Hindlimb muscle (tissue), 1 donor: ENCODE measurements at regions not wholly inside any gene's neighbourhood (a gene's known extent, or its start where the extent isn't known, plus 50 kb on each side); places are given as distances from the start of the nearest gene placed in this dataset.

ENCODE experiments used
- DNase-seq: peaks from one replicate; pipeline ENCODE4 v3.0.0-alpha.2; 2013

DNA sequence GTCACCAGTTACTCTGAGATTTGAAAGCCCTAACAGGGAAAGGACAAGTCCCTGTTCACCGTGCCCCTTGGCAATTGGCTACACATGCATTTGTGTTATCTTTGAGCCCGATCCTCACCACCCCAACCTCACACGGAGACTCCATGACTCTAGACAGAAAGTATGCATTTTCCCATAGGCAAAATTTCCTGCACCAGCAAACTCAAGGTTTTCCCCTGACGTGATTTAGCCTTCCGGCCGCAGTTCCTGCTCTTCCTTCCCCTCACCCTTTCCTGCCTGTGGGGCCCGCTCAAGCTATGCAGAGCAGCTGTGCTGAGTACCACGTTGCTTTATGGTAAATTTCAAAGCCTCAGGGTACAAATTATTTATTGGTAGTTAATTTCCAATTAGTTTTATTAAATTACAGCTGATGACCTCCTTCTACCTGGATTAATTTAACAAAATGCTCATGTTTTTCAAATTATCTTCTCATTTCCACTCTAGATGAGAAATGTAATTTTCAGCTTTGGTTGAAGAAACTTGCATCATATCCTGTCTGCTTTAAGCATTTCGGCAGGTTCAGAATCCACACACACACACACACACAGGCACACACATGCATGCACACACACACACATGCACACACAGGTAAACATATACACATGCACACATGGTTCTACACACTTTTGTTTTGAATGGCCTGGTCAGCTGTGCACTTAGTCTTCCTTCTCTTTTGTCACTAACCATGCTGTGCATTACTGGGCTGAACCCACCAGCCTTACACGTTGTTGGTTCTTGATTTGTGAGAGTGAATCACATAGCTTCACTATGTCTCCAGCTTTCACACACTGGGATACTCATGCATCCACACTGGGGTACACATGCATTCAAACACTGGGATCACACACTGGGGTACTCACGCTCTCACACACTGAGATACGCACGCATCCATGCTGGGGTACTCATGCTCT, 283.1 kb upstream of the PITRM1 start:
- peak; percentile 51 for DNase-seq

DNA sequence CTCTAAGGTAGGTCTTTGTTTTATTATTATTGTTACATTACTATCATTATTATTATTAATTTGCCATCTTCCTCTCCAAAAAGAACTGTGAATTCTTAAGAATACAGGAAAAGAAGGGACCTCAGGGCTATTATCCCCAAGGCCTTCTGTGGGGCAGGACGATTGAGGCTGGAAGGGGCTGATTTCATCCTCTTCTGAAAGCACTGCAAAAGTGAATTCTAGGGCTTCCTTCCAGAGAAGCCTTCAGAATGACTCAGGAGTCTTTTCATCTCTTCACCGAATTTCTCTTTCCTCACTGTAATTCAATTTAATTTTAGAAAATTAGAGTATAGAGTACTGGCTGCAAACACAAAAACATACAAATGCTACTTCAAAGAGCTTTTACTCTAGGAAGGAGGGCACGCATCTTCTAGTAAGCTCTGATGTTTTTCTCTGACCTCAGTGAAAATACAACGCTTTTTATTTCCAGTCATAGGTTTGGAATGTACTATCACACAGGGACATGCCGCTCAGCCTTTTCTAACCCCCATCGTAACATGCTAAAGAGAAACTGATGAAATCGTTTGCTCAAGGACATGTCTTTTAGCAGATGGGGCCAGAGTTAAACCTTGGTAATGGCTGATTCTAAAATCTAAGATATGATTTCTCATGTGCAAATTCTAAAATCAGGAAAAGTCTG, 280.2 kb upstream of the PITRM1 start:
- DNase-seq: no peak

DNA sequence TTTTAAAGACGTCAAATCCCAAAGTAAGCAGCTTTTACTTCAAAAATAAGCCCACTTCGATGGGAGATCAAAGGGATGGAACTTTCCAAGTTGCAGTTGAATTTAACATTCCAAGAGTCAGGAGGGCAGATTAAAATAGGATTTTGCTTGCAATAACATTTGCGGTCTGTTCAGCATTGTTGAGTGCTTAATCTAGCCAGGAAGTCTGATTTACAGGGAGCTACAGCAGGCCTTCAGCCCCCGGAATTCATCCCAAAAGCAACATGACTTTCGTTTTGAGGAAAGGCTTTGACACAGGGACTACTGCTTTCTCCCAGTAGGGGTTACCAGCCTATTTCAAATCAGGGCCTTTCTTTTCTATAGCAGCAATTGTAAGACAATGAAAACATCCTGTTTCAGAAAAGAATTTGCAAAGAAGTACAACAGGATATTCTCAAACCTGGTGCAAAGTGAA, 279.6 kb upstream of the PITRM1 start:
- no peak for DNase-seq

DNA sequence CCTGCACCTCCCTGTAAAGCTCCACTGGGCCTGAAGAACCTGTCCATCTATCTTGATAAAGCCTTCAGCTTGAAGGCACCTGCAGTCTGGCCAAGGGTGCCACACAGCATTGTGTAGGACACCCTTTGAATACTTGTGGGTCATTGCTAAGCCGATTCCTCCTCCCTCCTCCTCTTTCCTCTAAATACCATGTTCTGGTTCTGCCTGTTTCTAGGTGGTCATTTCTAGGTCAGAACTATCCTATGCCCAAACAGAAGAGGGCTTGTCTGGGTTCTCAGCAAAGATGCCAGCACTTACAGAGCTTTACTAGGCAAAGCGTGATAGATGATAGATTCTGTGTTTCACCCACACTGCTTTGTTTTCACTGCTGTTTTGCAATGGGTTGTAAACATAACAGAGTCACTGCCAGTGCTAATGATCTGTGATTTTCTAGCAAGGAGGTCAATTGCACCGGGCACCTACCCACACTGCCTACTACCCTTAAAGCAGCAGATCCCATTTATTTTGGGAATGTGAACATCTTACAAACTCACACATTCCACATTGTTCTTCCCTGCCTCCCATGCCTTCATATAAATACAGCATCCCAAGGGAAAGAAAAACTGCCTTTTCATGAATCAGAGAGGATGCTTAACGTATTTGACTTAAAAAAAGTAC, 279.1 kb upstream of the PITRM1 start:
- no peak for DNase-seq

DNA sequence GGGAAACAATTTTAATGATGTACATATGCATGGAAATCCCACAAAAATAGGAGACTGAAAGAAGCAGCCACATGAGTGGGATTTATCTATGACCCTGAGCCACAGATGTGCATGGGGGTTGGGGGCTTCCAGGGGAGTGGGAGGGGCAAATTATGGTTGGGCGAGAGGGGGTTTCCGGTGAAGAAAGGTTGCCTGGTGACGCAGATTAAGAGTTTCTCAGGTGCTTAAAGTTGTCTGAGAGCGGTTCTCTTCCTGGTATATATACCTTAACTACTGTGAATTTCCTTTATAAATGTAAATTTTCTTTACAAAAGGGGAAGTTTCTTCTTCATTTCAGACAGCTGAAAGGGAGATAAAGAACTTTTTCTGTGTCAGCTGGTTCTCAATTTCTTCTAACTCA, 273.6 kb upstream of the PITRM1 start:
- no peak for DNase-seq

DNA sequence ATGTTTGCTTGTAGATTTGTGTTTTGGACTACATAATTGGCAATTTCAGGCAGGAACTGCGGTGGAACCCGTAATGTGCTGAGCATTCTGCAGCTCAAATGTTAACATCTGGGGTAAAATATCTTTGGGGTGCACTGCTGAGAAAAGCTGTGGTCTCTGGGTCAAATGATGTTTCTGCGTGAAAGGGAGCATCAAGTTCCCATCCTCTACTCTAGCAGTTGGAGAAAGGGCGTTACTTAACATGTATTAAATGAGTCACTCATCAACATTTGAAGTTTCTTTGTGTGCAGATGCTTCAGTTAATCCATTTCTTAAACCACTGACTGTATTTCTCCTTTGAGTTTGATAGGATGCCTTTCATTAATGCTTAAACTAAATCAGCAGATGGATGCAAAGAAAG, 273.1 kb upstream of the PITRM1 start:
- no peak for DNase-seq

DNA sequence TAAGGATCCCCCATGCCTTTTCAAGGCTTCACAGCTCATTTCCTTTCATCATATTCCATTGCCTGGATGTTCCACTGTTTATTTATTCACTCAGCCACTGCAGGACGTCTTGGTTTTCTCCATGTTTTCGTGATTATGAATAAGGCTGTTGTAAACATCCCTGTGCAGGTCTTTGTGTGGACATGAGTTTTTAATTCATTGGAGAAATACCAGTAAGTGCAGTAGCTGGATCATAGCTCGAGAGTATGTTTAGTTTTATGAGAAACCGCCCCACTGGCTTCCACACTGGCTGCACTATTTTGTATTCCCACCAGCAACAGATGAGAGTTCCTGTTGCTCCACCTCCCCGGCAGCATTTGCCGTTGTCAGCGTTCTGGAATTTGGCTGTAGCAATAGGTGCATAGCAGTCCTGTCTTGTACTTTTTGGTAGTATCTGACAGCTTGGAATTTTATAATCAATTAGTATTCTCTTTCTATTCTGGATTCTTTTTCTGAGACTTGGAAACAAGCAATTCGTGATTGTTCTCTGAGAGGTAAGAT, 269.9 kb upstream of the PITRM1 start:
- DNase-seq: no peak

DNA sequence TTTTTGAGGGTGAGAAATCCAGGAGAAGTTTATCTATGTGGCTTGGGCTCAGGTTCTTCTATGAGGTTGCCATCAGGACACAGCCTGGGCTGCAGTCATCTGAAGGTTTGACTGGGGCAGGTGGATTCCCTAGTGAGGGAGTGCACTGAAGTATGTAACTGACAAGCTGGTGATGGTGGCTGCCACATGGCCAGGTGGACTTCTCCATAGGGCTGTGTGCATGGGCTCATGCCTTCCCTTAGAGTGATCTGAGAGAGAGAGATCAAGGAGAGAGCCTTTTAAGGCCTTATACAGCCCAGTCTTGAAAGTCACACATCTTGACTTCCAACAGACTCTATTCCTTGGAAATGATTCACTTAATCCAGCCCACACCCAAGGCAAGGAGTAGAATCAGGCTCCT, 266.6 kb upstream of the PITRM1 start:
- DNase-seq: no peak

DNA sequence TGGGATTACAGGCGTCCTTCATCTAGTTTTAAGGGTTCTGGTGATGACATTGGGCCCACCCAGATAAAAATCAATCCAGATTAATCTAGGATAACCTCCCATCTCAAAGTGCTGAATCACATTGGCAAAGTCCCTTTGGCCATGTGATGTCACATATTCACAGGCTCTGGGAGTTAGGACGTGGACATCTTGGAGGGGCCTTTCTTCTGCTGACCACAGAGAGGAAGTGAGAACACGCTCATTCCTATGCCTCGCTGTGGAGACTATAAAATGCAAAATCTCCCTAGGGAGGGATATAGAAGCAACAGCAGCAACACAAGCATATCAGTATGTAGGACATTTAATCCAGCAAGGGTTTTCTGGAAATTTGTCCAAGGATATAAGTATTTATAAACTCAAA, 266.0 kb upstream of the PITRM1 start:
- no peak for DNase-seq

DNA sequence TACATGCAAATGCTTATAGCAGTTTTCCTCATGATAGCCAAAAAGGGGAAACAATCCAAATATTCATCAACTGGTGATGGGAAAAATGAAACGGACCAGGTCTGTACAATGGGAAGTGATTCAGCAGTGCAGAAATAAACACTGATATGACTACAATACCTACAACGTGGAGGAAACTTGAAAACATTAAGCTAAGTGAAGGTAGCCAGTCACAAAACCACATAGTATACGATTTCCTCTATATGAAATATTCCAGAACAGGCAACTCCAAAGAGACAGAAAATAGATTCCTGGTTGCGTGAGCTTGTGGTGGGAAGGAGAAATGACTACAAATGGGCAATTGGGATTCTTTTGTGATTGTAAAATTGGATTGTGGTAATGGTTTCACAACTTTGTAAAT, 263.1 kb upstream of the PITRM1 start:
- no peak for DNase-seq

DNA sequence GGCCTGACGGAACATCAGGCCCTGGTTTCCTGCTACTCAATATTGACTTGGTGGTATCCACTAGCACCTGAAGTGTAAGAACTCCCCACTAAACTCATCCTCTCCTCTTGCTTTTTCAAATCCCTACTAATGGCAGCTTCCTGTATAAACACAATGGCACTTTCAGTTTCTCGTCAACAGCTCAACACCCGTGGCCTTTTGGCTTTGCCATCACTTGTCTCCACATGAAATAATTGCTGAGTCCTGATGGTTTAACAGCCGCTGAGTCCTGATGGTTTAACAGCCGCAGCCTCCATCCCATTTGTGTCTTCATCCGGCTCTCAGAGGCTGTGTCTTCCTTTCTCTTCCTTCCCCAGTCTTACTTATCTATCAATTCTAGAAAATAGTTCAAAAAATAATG, 261.4 kb upstream of the PITRM1 start:
- DNase-seq: no peak

DNA sequence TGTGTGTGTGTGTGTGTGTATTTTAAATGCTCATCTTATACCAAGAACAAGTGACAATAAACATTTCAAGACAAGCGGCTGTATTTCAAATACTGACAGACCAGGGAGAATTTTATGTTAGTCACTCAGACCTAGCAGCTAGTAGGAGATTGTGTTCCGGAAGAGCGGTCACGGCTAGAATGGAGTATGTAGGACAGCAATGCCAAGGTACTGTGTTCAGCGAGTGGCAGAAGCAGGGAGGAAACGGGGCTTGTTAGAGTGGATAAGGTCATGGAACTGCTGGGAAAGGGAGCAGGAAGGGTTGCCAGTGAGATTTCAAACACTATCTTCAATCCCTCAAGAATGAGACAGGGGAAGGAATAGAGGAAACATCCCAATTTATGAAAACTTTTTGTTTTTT, 260.5 kb upstream of the PITRM1 start:
- no peak for DNase-seq

DNA sequence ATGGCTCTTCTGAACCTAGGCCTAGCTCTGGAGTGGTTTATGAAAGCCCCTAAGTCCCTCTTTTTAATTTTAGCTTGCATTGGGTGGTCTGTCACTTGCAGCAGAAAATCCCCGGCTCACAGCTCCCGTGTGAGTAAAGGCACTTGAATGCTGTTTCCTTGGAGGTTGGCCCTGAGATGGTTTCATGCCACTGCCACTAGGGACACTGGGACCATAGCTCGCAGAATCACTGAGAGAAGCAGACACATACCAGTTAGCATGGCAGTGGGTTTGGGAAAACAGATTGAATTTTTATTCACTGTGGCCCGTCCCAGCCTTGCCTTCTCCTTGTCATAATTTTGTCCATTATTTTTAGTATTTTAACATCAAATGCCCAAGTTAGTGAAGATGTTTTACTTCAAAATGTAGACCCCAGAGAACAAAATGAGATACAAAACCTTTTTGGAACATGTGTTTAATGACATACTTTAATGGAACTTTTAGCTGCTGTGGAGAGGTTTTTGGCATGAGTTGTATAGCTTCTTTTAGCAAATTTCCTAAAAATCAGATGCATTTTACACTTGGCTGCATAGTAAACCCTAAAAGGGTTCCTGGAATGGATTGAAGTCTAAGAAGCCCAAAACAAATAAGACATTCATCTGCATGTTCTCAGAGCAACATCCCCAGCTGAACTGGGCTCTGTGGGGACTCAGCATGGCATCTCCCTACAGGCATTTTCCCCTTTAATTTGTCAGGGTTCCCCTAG, 259.7 kb upstream of the PITRM1 start:
- DNase-seq: peak; percentile 47

DNA sequence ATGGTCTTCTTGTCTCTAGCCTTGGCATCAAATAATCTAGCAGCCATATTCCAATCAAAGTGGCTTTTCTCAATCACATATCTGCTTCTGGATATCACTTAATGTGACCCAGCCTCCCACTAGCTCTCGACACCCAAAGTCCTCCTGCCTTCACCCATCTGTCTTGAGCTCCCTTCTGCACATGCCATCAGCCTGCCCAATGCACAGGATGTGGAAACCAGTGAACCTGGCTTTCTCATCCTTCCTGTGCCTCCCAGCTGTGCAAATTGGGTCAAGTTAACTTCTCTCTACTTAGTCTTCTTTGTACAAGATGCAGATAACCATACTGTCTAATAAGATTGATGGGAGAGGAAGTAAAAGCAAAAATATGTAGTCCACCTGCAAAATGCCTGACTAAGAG, 257.9 kb upstream of the PITRM1 start:
- no peak for DNase-seq

DNA sequence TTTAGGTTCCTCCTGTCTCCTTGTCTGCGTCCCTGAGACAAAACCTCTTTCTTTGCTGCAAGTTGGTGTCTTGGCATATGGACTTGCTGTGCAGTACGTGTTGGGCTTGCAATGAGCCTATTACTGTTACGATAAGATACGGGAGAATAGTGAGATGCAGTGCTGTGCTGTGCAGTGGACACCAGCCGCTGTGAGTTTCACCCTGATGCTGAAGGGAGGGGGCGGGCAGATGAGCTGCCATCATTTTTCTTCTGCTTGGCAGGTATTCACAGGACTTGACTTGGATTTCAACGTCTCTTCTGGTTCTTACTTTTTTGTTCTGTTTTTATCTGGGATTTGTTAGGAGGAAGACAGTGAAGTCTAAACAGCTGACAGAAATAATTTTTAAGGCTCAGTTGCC, 257.1 kb upstream of the PITRM1 start:
- no peak for DNase-seq

DNA sequence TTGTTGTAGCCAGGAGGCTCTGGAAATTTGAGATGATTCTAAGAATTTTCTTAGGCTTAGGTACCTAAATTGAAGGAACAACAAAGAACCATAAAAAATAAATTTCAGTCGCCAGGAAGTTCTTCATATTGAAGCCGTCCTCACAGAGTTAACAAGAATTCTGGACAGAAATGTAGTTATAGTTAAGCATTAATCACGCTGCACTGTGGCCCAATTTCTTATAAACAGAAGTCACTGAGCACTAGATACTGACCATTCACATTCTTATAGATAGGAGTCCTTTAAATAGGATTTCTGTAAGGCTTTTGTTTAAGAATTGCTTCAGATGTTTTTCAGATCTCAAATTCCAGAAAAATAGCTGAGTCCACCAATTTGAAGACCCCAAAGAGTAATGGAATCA, 256.2 kb upstream of the PITRM1 start:
- no peak for DNase-seq

DNA sequence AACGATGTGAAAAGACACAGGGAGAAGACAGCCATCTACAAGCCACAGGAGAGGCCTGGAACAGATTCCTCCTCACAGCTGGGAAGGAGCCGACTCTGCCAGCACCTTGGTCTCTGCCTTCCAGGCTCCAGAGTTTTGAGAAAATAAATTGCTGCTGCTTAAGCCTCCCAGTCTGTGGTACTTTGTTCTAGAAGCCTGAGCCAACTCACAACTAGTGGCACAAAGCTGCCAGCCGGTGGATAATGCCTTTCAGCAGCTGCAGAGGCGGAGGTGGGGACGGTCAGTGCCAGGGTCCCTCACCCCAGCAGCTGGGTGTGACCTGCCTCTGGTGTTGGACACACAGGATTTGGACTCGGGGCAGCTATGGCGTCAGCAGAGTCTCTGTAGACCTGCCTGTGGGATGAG, 255.4 kb upstream of the PITRM1 start:
- DNase-seq: no peak

DNA sequence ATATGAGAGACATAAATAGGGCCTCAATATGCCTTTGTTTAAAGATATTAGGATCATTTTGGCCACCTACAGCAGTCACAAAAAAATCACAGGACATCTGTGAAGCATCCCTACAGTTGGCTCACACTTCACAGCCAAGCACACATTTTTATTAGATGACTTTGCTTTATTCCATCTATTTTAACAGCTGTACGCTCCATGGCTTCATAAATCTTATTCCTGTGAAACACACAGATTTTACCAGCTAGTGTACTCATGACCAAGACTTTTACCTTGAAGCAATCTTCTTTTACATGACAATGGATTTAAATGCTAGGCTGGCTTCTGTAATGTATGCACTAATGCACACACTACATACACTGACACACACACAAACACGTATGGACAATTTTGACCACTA, 254.8 kb upstream of the PITRM1 start:
- peak; percentile 49 for DNase-seq

DNA sequence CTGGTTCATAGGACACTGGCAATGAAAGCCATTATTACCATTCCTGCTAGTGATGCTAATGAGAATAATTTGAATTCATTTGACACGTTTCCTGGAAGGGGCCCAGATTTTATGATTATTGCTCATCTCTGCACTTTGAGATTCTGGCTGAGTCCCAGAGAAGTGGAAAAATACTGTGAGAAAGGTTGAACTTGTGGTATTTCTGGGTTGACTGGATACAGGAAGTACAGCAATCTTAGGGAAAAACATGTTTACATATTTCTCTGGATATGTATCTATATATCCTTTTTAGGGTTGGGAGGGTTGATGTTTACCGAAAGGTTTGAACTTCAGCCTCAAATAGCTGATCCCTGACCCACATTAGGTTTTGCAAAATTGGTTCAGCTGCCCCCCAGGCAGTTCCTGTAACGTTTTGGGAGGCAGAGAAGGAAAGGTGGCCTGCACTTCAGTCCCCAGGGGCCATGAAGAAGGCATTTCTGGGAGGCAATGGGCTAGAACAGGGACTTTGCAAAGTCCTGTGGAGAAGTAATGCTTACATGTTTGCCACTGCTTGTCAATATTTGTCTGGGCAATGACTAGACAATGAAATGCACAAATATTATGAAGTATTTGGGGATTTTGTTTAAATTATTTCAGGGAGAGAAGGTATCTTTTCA, 253.7 kb upstream of the PITRM1 start:
- DNase-seq: no peak

DNA sequence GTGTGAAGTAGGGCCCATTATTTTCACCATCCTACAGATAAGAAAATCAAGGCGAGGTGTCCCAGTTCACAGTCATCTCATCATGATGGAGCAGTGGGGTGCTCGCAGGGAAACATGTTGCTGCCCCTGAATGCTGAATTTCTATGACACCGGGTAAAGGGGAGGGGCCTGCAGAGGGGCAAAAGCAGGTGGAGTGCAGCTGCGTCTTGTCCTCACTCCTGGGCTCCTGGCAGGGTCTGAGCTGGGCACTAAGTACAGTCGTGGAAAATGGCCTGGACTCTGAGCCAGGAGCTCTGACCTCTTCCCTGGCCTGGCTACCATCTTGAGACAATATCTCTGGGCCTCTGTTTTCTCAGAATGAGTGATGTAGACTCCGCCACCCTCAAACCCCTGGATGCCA, 253.1 kb upstream of the PITRM1 start:
- no peak for DNase-seq

DNA sequence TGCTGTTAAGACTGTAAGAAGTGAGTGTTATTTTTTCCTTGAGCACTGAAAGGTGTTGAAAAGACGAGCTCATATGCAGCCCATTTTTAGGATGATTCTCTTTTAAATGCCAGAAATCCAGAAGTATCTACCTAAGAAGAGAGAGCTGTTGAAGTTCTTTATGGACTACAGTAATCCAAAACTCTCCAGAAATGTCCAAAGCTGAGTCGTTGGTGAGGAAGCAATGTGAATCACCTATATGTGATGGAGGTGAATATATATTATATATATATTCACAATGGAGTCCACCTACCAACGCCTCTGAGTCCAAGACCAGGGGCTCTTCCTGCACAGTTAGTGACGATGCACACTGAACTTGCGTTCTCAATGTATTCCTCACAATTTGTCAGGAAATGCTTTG, 252.7 kb upstream of the PITRM1 start:
- no peak for DNase-seq
